Karpas-422 (cell line): ENCODE measurements at regions not wholly inside any gene's neighbourhood (a gene's known extent, or its start where the extent isn't known, plus 50 kb on each side); places are given as distances from the start of the nearest gene placed in this dataset.

Experiments used
- DNase-seq: peaks from one replicate; pipeline ENCODE4 v3.0.0-alpha.2; 2015
- H2AFZ ChIP-seq: fragments of 200-600 bp; sonication (generic); 2 replicates; pipeline ENCODE4 v1.6.1; 2014; ENCODE audit warnings: antibody characterized with exemption, low read length, mixed read lengths
- H3K27ac ChIP-seq: fragments of 200-600 bp; sonication (generic); 2 replicates; pipeline ENCODE4 v1.5.1; 2014; ENCODE audit warnings: mild to moderate bottlenecking, low read length, moderate library complexity
- H3K27me3 ChIP-seq: fragments of 200-600 bp; sonication (generic); 2 replicates; pipeline ENCODE4 v1.6.1; 2014; ENCODE audit warnings: low read length, mixed read lengths
- H3K36me3 ChIP-seq: fragments of 200-600 bp; sonication (generic); 2 replicates; pipeline ENCODE4 v1.6.1; 2014; ENCODE audit warnings: low read length, mixed read lengths; ENCODE audit not compliant: insufficient read depth
- H3K4me1 ChIP-seq: fragments of 200-600 bp; sonication (generic); 2 replicates; pipeline ENCODE4 v1.6.1; 2014; ENCODE audit warnings: mild to moderate bottlenecking, low read length, mixed read lengths
- H3K4me2 ChIP-seq: fragments of 200-600 bp; sonication (generic); 2 replicates; pipeline ENCODE4 v1.6.1; 2014; ENCODE audit warnings: low read length, low read depth, mild to moderate bottlenecking; ENCODE audit not compliant: poor library complexity, severe bottlenecking
- H3K4me3 ChIP-seq: fragments of 200-600 bp; sonication (generic); 2 replicates; pipeline ENCODE4 v1.5.1; 2014; ENCODE audit warnings: mild to moderate bottlenecking, antibody characterized with exemption, low read length, mixed read lengths
- H3K79me2 ChIP-seq: fragments of 200-600 bp; sonication (generic); 2 replicates; pipeline ENCODE4 v1.6.1; 2014; ENCODE audit warnings: mild to moderate bottlenecking, low read length, mixed read lengths
- H3K9ac ChIP-seq: fragments of 200-600 bp; sonication (generic); 2 replicates; pipeline ENCODE4 v1.6.0; 2014; ENCODE audit warnings: low read length
- H3K9me2 ChIP-seq: fragments of 200-600 bp; sonication (generic), shearing (Covaris generic); replicated peaks from 2 replicates; pipeline ENCODE4 v1.6.0; 2014; ENCODE audit warnings: mild to moderate bottlenecking, low read length, moderate library complexity; ENCODE audit not compliant: insufficient read depth
- H3K9me3 ChIP-seq: fragments of 300-700, 200-600 bp; sonication (generic); 2 replicates; pipeline ENCODE4 v1.6.1; 2014; ENCODE audit warnings: low read length, mixed read lengths
- H4K20me1 ChIP-seq: fragments of 200-600 bp; sonication (generic); 2 replicates; pipeline ENCODE4 v1.6.1; 2014; ENCODE audit warnings: mild to moderate bottlenecking, antibody characterized with exemption, low read length, low read depth; ENCODE audit not compliant: insufficient read depth

DNA sequence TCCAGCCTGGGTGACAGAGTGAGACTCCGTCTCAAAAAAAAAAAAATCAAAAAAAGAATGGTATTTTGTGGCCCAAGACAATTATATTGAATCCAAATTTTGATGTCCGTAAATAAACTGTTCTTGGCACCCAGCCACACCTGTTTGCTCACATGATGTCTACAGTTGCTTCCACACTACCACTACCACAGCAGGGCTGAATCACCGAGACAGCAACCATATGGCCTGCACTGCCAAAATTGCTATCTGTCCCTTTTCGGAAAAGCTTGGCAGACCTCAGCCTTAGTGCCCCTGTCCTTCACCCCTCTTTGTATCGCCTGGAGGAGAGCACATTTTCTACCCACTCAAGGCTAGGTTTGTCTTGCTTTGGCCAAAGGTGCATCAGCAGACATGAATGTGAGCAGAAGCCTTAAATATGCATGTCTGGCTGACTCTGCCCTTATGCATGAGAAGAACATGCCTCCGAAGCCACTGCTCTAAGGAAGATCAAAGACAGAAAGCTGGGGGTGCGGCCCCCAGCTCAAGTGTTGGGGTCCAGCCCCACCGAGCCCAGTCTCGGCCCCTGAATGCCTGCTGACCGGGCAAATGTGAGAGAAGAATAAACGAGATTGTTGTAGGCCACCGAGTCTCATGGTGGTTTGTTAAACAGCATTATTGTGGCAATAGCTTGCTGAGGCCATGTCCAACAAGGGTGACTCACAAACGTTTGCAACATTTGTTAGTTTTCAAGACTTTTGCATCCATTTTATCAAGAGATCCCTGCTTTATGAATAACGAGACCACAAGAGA is 108.1 kb downstream of the TPRA1 start:
- no peaks in the 10 kb centered on the region for H3K36me3 ChIP-seq
- no peaks in the 10 kb centered on the region for H3K9me3 ChIP-seq
- no peaks in the 10 kb centered on the region for H3K9me2 ChIP-seq
- no peak for DNase-seq
- no peak overlapping the region for H3K27ac ChIP-seq
- no peak overlapping the region for H3K4me3 ChIP-seq
- H4K20me1 ChIP-seq = no peaks in the 10 kb centered on the region
- no peak overlapping the region for H2AFZ ChIP-seq
- no peaks in the 10 kb centered on the region for H3K4me1 ChIP-seq
- H3K9ac ChIP-seq = no peak overlapping the region
- H3K79me2 ChIP-seq = no peaks in the 10 kb centered on the region
- no peaks in the 10 kb centered on the region for H3K27me3 ChIP-seq
- no peak overlapping the region for H3K4me2 ChIP-seq

DNA sequence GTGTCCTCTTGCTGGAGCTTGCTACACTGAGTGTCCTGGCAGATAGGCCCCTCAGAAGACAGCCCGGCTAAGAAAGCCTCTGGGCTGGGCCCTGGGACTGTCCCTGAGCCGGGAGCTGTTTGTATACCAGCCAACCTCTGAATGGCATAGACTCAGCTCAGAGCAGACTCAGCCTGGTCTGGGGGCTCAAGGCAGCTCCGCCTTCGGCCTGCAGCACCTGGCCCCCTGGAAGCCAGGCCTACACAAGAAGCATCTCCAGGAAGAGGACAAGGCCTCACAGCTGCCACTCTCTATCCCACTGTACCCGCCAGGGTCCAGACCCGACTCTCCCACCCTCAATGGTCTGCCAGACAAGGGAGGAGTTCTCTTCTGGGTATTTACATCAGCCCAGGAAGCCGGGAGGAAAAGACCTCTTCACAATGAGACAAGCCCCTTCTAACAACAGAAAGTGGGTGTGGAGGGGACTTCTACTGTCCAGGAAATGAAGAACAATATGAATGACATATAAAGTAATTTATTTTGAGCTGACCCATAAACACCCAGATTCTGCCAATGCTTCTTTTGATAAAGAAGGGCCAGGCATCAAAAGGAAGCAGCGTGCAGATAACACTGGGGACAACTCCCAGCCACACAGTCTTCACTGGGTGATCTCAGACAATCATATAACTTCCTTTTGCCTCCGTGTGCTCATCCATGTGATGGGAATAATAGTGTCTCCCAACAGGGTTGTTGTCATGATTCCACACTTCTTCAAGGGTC is 110.2 kb downstream of the TPRA1 start:
- Histone ChIP-seq H3K9me2 (no peaks in the 10 kb centered on the region), H3K4me3 (no peak overlapping the region), H3K79me2 (no peaks in the 10 kb centered on the region), H3K9me3 (no peaks in the 10 kb centered on the region), H3K9ac (no peak overlapping the region), H4K20me1 (no peaks in the 10 kb centered on the region), H3K27ac (no peak overlapping the region), H3K36me3 (no peaks in the 10 kb centered on the region), H2AFZ (no peak overlapping the region), H3K4me1 (no peaks in the 10 kb centered on the region), H3K27me3 (no peaks in the 10 kb centered on the region), H3K4me2 (no peak overlapping the region)
- DNase-seq = no peak

DNA sequence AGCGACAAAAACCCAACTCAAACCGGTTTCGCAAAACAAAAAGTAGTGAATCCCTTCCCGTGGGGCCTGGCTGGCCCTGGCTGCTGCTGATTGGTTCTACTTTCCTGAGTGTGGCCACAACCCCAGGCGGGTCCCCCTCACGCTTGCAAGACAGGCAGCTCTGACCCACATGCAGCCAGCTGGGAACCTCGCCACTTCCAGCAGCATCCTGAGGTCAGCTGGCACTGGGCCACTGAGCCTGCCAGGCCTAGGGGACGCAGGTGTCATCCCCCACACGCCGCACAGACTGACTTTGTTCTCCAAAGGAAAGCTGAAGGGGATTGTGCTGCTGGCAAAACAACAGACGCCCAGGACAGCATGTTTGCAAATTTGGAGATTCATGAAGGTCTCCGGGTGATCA is 111.1 kb downstream of the TPRA1 start:
- Histone ChIP-seq H3K9me3 (no peaks in the 10 kb centered on the region), H3K36me3 (no peaks in the 10 kb centered on the region), H3K27me3 (no peaks in the 10 kb centered on the region), H3K4me1 (no peaks in the 10 kb centered on the region), H4K20me1 (no peaks in the 10 kb centered on the region), H3K4me3 (no peak overlapping the region), H2AFZ (no peak overlapping the region), H3K79me2 (no peaks in the 10 kb centered on the region), H3K9ac (no peak overlapping the region), H3K9me2 (no peaks in the 10 kb centered on the region), H3K4me2 (no peak overlapping the region), H3K27ac (no peak overlapping the region)
- no peak for DNase-seq

DNA sequence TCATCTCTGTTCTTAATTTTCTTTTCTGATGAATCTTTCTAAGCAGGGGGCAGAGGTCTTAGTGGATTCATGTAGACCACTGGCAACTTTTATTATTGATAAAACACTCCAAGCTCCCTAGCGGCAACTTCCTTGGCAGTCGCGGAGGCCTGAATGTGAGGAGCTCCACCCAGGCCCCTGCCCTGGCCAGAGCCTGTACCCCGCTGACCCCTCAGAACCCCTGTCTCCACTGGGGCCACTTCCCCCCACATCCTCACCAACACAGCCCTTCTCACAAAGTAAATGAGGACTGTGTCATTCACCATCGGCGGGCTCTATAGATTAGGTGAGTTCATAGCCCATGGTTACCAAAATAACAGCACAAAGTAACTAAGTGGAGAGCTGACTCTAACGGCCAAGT is 111.6 kb downstream of the TPRA1 start:
- H4K20me1 ChIP-seq = no peaks in the 10 kb centered on the region
- H2AFZ ChIP-seq = no peak overlapping the region
- no peak overlapping the region for H3K27ac ChIP-seq
- H3K27me3 ChIP-seq = no peaks in the 10 kb centered on the region
- no peak overlapping the region for H3K4me3 ChIP-seq
- H3K9me2 ChIP-seq = no peaks in the 10 kb centered on the region
- H3K9me3 ChIP-seq = no peaks in the 10 kb centered on the region
- no peak overlapping the region for H3K9ac ChIP-seq
- DNase-seq = no peak
- H3K4me1 ChIP-seq = no peaks in the 10 kb centered on the region
- no peaks in the 10 kb centered on the region for H3K36me3 ChIP-seq
- no peaks in the 10 kb centered on the region for H3K79me2 ChIP-seq
- H3K4me2 ChIP-seq = no peak overlapping the region

DNA sequence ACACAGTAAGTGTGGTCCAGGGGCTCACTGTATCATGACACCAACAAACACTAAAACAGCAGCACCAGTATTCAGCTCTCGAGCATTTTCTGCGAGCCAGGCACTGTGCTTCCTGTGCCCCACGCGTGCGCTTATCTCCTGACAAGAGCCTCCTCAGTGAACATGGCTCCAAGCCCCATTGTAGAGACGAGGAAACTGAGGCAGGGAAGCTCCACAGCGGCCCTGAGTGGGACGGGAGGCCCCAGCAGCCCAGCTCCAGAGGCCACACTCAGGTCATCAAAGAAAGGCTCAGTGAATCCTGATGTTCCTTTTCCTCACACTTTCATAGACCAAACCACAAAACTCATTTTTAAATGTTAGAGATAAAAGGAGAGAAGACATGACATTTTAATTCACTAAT is 113.1 kb downstream of the TPRA1 start:
- no peaks in the 10 kb centered on the region for H4K20me1 ChIP-seq
- DNase-seq = no peak

DNA sequence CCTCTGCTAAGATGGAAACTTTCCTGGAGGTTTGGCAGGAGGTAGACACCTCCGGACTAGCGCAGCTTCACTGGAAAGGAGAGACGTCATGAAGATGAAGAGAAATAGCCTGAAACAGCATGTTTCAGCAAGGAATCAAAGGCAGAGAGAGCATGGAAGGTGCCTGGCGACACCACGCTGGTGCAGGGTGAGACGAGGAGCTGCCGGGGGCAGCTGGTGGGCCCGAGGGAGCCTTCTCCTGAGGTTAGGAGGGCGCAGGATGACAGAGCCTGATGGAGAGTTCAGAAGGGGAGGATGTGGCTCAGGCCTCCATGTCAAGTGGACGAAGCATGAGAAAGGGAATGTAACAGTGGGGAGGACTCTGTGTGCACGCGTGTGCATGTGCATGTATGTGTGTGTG is 113.6 kb downstream of the TPRA1 start:
- Histone ChIP-seq H3K9me3 (no peaks in the 10 kb centered on the region), H3K9ac (no peak overlapping the region), H3K79me2 (no peaks in the 10 kb centered on the region), H3K4me1 (no peaks in the 10 kb centered on the region), H3K27ac (no peak overlapping the region), H3K9me2 (no peaks in the 10 kb centered on the region), H3K4me2 (no peak overlapping the region), H3K27me3 (no peaks in the 10 kb centered on the region), H3K4me3 (no peak overlapping the region), H3K36me3 (no peaks in the 10 kb centered on the region), H2AFZ (no peak overlapping the region), H4K20me1 (no peaks in the 10 kb centered on the region)
- DNase-seq = no peak

More for the DNA sequence above, 113.1 kb downstream of the TPRA1 start:
- no peak overlapping the region for H3K27ac ChIP-seq
- H3K36me3 ChIP-seq = no peaks in the 10 kb centered on the region
- H3K4me3 ChIP-seq = no peak overlapping the region
- H3K9me3 ChIP-seq = no peaks in the 10 kb centered on the region
- no peaks in the 10 kb centered on the region for H3K27me3 ChIP-seq
- no peaks in the 10 kb centered on the region for H3K9me2 ChIP-seq
- no peak overlapping the region for H3K9ac ChIP-seq
- H2AFZ ChIP-seq = no peak overlapping the region
- H3K4me1 ChIP-seq = no peaks in the 10 kb centered on the region
- H3K4me2 ChIP-seq = no peak overlapping the region
- no peaks in the 10 kb centered on the region for H3K79me2 ChIP-seq

DNA sequence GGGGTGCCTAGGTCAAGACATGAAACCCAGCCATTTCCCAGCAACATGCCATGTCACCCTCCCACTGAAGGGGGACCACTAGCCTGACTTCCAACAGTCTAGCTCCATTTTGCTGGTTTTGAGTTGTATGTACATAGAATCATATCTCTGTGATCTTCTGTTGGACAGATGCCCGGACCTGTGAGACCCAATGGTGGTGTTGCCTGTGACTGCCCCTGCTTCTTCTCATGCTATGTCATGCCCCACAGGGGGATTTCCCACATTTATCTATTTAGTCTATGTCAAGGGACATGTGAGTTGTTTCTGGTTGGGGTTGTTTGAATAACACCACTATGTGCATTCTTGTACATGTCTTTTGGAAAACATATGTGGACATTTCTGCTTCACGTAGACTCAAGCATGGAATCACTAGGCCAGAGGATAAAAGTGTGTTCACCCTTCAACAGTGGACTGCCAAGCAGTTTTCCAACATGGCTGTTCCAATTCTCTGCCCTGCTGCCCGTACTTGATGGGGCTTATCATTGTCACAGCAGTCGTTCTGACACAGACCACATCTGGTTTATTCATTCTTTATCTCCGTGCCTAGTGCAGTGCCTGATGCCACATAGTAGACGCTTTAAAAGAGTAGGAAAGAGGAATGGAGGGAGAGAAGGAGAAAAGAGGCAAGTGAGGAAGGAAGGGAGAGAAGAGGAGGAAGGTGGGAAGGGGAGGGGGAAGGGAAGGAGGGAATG is 114.4 kb downstream of the TPRA1 start:
- DNase-seq = no peak
- no peak overlapping the region for H3K9ac ChIP-seq
- no peak overlapping the region for H3K4me3 ChIP-seq
- H3K36me3 ChIP-seq = no peaks in the 10 kb centered on the region
- H2AFZ ChIP-seq = no peak overlapping the region
- no peak overlapping the region for H3K4me2 ChIP-seq
- H3K4me1 ChIP-seq = no peaks in the 10 kb centered on the region
- no peaks in the 10 kb centered on the region for H3K27me3 ChIP-seq
- H3K9me2 ChIP-seq = no peaks in the 10 kb centered on the region
- H3K27ac ChIP-seq = no peak overlapping the region
- H3K79me2 ChIP-seq = no peaks in the 10 kb centered on the region
- no peaks in the 10 kb centered on the region for H3K9me3 ChIP-seq
- H4K20me1 ChIP-seq = no peaks in the 10 kb centered on the region

DNA sequence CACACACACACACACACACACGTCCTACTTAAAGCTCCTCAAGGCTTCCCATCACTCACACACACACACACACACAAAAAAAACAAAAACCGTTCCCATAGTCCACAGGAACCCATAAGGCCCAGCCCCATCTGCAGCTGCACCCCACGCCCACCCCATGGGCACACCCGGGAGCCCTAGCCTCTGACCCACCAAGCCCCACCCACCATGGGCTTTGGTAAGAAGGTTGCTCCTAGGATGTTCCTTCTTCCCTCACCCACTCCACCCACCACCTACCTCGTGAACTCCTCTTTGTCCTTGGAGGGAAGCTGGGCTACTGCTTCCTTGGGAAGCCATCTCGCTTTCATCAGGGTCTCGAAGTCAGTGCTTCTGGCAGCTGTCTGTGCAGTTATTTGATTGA is 115.1 kb downstream of the TPRA1 start:
- no peak overlapping the region for H3K4me3 ChIP-seq
- DNase-seq = no peak
- no peaks in the 10 kb centered on the region for H3K4me1 ChIP-seq
- H3K9me2 ChIP-seq = no peaks in the 10 kb centered on the region
- H3K27ac ChIP-seq = no peak overlapping the region
- no peaks in the 10 kb centered on the region for H3K9me3 ChIP-seq
- H3K9ac ChIP-seq = no peak overlapping the region
- no peak overlapping the region for H3K4me2 ChIP-seq
- H3K79me2 ChIP-seq = no peaks in the 10 kb centered on the region
- H2AFZ ChIP-seq = no peak overlapping the region
- no peaks in the 10 kb centered on the region for H4K20me1 ChIP-seq
- H3K36me3 ChIP-seq = no peaks in the 10 kb centered on the region
- no peaks in the 10 kb centered on the region for H3K27me3 ChIP-seq
